ENCODE measurements at regions not wholly inside any gene's neighbourhood (a gene's known extent, or its start where the extent isn't known, plus 50 kb on each side); places are given as distances from the start of the nearest gene placed in this dataset.

DNA sequence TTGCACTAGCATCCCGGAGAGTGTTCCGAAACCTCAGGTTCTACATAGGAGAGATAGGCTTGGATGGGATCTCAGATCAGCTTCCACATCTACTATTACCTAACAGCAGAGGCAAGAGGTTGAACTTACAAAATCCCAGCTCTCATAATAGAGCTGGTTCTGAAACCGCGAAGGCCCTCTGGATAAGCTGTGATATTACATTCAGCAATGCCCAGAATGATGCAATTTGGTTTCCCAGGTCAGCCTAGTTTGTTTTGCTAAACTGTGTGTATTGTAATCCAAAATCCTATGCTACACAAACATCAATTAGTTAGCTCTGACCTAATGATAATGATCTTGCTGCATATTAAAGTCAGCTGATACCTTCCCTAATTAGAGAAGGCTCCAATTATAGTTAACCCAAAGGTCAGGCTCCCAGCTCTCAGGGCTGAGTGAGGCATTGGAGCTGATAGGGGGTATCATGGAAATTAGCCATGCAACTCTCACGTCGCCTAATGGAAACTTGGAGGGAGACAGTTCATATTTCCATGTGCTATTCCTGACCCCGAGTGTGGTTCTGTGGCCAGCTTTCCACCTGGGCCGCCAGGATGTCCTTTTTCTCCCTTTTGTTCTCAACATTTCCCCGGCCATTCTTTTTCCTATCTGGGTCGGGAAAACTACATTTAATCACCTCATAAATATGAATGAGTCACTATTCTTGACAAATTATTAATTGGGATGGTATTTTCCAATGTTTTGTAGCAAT, 278.4 kb upstream of the IRX1 start:
- TF ChIP-seq, protein P1, sequence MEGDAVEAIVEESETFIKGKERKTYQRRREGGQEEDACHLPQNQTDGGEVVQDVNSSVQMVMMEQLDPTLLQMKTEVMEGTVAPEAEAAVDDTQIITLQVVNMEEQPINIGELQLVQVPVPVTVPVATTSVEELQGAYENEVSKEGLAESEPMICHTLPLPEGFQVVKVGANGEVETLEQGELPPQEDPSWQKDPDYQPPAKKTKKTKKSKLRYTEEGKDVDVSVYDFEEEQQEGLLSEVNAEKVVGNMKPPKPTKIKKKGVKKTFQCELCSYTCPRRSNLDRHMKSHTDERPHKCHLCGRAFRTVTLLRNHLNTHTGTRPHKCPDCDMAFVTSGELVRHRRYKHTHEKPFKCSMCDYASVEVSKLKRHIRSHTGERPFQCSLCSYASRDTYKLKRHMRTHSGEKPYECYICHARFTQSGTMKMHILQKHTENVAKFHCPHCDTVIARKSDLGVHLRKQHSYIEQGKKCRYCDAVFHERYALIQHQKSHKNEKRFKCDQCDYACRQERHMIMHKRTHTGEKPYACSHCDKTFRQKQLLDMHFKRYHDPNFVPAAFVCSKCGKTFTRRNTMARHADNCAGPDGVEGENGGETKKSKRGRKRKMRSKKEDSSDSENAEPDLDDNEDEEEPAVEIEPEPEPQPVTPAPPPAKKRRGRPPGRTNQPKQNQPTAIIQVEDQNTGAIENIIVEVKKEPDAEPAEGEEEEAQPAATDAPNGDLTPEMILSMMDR (conservative IDR thresholded peaks at IDR 0.05 in 1 of 2, IDR thresholded peaks at IDR 0.05 in 1 of 2; ENCODE audit: low read depth in 1 of 2, low read length in 2 of 2): no peak
- no peak for TF ChIP-seq EZH2 (IDR thresholded peaks at IDR 0.05; ENCODE audit: low read length, missing control alignments)
